ENCODE measurements at regions not wholly inside any gene's neighbourhood (a gene's known extent, or its start where the extent isn't known, plus 50 kb on each side); places are given as distances from the start of the nearest gene placed in this dataset.
"Not testable (repeated sequence)": the region's sequence is repeated elsewhere in the genome, so short reads cannot be mapped to it uniquely, and the experiment has no call there.

GRCh38 chr7:98779800-98780587 lies 89.8 kb downstream of the TMEM130 start:
- no peak overlapping the region for H3K4me3 ChIP-seq (ENCODE audit: low read depth, low read length)
- no peak for TF ChIP-seq CTCF (IDR thresholded peaks at IDR 0.05; ENCODE audit: borderline replicate concordance, insufficient read depth, low read depth, low read length)

- no peak overlapping the region for H3K4me3 ChIP-seq (ENCODE audit: low read depth, low read length)
- no peak for TF ChIP-seq CTCF (IDR thresholded peaks at IDR 0.05; ENCODE audit: borderline replicate concordance, insufficient read depth, low read depth, low read length)
These were observed 85.5 kb downstream of the TMEM130 start for GRCh38 chr7:98784216-98784785.

- H3K4me3 ChIP-seq (ENCODE audit: low read depth, low read length) = no peak overlapping the region
- TF ChIP-seq CTCF (IDR thresholded peaks at IDR 0.05; ENCODE audit: borderline replicate concordance, insufficient read depth, low read depth, low read length) = no peak
These were observed 83.8 kb downstream of the TMEM130 start for GRCh38 chr7:98785929-98786571.

GRCh38 chr7:98788966-98789365 lies 80.8 kb downstream of the TMEM130 start:
- no peak for TF ChIP-seq CTCF (IDR thresholded peaks at IDR 0.05; ENCODE audit: borderline replicate concordance, insufficient read depth, low read depth, low read length)
- H3K4me3 ChIP-seq (ENCODE audit: low read depth, low read length) = no peak overlapping the region

GRCh38 chr7:98794453-98794852 lies 75.4 kb downstream of the TMEM130 start:
- H3K4me3 ChIP-seq (ENCODE audit: low read depth, low read length) = not testable (repeated sequence)

- H3K4me3 ChIP-seq (ENCODE audit: low read depth, low read length) = no peak overlapping the region
- no peak for TF ChIP-seq CTCF (IDR thresholded peaks at IDR 0.05; ENCODE audit: borderline replicate concordance, insufficient read depth, low read depth, low read length)
These were observed 73.9 kb downstream of the TMEM130 start for GRCh38 chr7:98795741-98796493.

Measured in GM12875 (cell line).